GM12878 (cell line): ENCODE measurements at regions not wholly inside any gene's neighbourhood (a gene's known extent, or its start where the extent isn't known, plus 50 kb on each side); places are given as distances from the start of the nearest gene placed in this dataset.

Experiments used
- CTCF ChIP-seq, 3 experiments: IDR thresholded peaks in 2 of 3; conservative IDR thresholded peaks in 1 of 3; 2 replicates each; pipeline ENCODE4 v1.5.1; 2011; ENCODE audit warnings: low read depth in 3 of 3, low read length in 3 of 3, mild to moderate bottlenecking in 3 of 3, control low read depth in 2 of 3, moderate library complexity in 2 of 3, inconsistent platforms in 1 of 3, mixed read lengths in 1 of 3; ENCODE audit not compliant: control insufficient read depth in 2 of 3, insufficient read depth in 1 of 3; ENCODE audit errors: extremely low read depth in 1 of 3
- NFYB ChIP-seq: IDR thresholded peaks from 2 replicates; pipeline ENCODE4 v1.6.1; 2011; ENCODE audit warnings: low read depth, mild to moderate bottlenecking, low read length, improper control_type of control experiment, moderate library complexity; ENCODE audit not compliant: insufficient read depth
- NR2C2 ChIP-seq: IDR thresholded peaks from 2 replicates; pipeline ENCODE4 v1.6.1; 2011; ENCODE audit warnings: borderline replicate concordance, low read depth; ENCODE audit not compliant: control insufficient read depth, insufficient read length

- no peak for TF ChIP-seq CTCF (IDR thresholded peaks at IDR 0.05 in 2 of 3, conservative IDR thresholded peaks at IDR 0.05 in 1 of 3; ENCODE audit: control insufficient read depth in 2 of 3, extremely low read depth in 1 of 3, insufficient read depth in 1 of 3, low read depth in 3 of 3, low read length in 3 of 3)
- no peak for TF ChIP-seq NFYB
- TF ChIP-seq NR2C2: no peak
Measured at GRCh38 chr13:79227418-79227817, 178.6 kb downstream of the RBM26 start.
